Thyroid gland (tissue), 4 donors: ENCODE measurements at regions not wholly inside any gene's neighbourhood (a gene's known extent, or its start where the extent isn't known, plus 50 kb on each side); places are given as distances from the start of the nearest gene placed in this dataset.

Experiments
- CTCF ChIP-seq, 6 experiments: fragments of 200-600 bp in 3 of 6; fragments of 450-650 bp in 3 of 6; sonication (generic) in 3 of 6; IDR thresholded peaks; one replicate each; pipeline ENCODE4 v1.5.1; 2016 to 2019; ENCODE audit warnings: antibody characterized with exemption in 6 of 6, mild to moderate bottlenecking in 2 of 6, inconsistent platforms in 1 of 6, moderate library complexity in 1 of 6
- POLR2A ChIP-seq, 2 donors: fragments of 450-650 bp; IDR thresholded peaks; one replicate each; pipeline ENCODE4 v1.6.1; 2017; ENCODE audit warnings: antibody characterized with exemption in 2 of 2, mild to moderate bottlenecking in 2 of 2, moderate library complexity in 1 of 2

GRCh38 chr3:178901204-178901603 is 170.4 kb downstream of the ZMAT3 start:
- TF ChIP-seq CTCF (IDR thresholded peaks at IDR 0.05) = no peak
- TF ChIP-seq POLR2A (IDR thresholded peaks at IDR 0.05) = no peak
